HFF-Myc (cell line): ENCODE measurements at regions not wholly inside any gene's neighbourhood (a gene's known extent, or its start where the extent isn't known, plus 50 kb on each side); places are given as distances from the start of the nearest gene placed in this dataset.

Experiments
- DNase-seq: peaks from one replicate; pipeline ENCODE4 v3.0.0-alpha.2; 2011; ENCODE audit warnings: low read depth; ENCODE audit errors: extremely low read depth
- H3K4me3 ChIP-seq: replicated peaks from 2 replicates; pipeline ENCODE4 v1.5.1; 2011; ENCODE audit warnings: low read depth, mild to moderate bottlenecking, control low read depth, low read length
- TF ChIP-seq, protein P1 (sequence below): IDR thresholded peaks from 2 replicates; pipeline ENCODE4 v1.5.1; 2012; ENCODE audit warnings: mild to moderate bottlenecking, low read depth, low read length, control low read depth; ENCODE audit errors: missing control alignments

DNA sequence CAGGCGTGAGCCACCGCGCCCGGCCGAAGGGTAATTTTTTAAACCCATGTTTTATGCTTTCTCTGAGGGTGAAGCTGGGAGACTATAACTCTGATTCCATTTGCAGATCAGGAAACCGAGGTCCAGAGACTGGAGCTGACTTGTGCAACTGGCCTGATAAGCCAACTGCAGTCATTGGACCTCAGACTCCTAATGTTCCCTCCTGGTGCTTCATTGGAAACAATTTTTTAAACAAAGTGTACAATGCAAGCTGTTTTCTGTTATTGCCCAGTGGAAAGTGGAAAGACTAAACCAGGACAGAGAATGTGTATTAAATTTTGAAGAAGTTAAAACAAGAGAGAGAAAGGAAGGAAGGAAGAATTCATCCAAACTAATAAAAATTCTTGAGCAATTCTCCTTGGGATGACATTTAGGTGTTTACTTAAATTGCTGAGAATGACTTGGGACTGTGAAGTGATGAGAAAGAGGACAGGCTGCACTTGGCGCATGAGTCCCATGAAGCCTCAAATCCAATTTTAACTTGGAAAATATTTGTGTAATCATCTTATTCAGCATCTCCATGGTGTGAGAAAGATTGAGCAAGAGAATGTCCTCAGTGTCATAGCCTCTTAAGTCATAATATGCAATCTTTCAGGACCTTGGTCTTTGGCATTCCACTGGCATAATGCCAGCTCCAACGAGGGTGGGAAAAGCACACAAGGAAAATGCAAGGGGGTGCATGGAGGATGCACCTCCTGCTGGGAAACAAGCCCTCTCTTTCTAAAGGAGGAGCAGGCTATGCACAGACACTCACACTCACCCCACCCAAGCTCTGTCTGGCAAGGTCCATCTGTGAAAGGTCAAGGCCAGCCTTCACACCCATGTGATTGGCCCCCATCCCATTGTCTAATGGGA lies 342.0 kb downstream of the SIPA1L2 start:
- H3K4me3 ChIP-seq = no peak overlapping the region
- DNase-seq = no peak
- TF ChIP-seq, protein P1, sequence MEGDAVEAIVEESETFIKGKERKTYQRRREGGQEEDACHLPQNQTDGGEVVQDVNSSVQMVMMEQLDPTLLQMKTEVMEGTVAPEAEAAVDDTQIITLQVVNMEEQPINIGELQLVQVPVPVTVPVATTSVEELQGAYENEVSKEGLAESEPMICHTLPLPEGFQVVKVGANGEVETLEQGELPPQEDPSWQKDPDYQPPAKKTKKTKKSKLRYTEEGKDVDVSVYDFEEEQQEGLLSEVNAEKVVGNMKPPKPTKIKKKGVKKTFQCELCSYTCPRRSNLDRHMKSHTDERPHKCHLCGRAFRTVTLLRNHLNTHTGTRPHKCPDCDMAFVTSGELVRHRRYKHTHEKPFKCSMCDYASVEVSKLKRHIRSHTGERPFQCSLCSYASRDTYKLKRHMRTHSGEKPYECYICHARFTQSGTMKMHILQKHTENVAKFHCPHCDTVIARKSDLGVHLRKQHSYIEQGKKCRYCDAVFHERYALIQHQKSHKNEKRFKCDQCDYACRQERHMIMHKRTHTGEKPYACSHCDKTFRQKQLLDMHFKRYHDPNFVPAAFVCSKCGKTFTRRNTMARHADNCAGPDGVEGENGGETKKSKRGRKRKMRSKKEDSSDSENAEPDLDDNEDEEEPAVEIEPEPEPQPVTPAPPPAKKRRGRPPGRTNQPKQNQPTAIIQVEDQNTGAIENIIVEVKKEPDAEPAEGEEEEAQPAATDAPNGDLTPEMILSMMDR = no peak

DNA sequence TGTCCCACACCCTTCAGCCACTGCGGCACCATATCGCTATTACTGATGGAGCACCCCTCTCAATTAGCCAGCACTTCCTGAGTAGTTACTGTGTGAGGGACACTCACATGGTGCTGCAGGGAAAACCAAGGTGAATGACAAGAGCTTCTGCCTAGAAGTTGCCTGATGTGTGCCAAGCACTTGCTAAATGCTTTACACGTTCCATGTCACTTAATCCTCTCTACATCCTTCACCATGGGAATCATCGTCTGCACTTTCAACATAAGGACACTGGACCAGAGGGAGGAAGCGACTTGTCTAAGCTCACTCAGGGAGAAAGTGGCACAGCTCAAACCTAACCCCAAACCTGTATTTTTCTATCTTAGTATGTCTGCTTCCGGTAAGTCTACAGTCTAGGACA lies 344.8 kb downstream of the SIPA1L2 start:
- H3K4me3 ChIP-seq = no peak overlapping the region
- TF ChIP-seq, protein P1 = no peak

DNA sequence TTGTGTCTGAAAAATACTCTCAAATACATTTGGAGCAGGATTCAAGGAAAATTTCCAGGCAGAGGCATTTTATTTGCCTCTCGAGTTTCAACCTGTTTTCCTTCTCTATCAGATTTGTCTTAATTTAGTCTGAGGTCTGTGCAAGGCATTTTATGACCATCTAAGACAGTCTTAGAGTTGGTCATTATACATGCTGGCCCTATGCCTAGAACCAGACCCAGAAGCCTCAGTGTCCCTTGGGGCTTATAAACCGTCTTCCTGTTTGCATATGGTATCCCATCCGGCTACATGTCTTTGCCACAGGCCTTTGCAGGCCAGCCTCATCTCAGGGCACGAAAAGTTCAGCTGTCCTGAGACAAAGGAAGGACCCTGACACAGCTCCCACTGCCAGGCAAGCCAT lies 346.1 kb downstream of the SIPA1L2 start:
- H3K4me3 ChIP-seq = no peak overlapping the region
- no peak for DNase-seq
- TF ChIP-seq, protein P1 = no peak

More for the DNA sequence above, 344.8 kb downstream of the SIPA1L2 start:
- no peak for DNase-seq

DNA sequence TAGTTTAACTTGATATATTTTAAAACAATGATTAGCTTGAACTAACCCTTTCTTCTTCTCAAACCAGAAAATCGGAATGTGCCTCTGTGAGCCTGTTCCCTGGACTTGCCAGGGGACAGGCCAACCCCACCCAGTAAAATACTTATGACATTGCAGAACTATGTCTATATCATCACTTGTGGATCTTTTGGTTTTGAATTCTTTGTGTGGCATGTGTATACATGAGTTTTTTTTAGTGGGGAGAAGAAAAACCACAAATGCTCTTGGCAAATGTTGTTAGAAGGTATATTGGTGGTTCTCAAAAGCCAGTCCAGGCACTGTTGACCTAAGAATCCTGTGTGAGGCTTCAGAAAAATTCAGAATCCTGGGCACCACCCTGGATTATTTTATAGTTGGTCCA lies 347.4 kb downstream of the SIPA1L2 start:
- no peak overlapping the region for H3K4me3 ChIP-seq
- TF ChIP-seq, protein P1 = no peak
- DNase-seq = no peak

DNA sequence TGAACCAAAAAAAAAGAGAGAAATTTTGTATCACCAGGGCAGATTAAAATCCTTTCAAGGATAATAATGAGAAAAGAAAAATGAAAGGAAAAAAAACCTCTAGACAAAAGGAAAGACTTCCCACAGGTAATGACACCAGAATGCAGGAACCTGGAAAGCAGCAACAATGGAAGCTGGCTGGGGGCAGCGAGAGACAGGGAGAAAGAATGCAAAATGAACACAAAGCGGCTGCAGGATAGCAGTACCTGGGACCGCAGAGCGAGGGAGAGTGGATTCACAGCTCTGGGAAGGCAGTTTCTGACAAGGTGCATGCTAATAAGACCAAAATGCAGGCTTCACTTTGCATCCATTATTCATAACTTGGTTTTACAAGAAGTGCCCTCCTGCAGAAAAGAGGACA lies 349.0 kb downstream of the SIPA1L2 start:
- no peak overlapping the region for H3K4me3 ChIP-seq
- DNase-seq = no peak
- TF ChIP-seq, protein P1 = no peak

DNA sequence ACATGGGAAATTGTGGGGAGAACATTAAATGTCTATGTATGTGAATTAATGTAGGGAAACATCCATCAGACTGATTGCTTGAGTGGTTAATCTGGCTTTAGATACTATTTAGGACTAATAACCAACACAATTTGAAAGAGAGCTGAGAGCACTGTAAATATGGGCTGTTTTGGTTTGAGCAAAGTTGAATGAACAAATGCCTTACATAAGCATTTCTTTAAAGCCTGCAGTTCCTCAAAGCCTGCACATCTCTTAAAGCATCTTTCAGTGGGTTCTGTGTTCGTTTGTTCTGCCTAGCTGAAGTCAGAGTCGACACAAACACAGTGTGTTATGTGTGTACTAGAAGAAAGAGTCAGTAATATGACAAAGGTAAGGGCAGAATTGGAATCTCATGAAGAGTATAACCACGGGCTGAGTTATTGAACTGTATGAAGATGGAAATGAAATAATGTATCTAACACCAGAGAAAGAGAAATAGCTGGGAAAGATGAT lies 350.0 kb downstream of the SIPA1L2 start:
- TF ChIP-seq, protein P1 = no peak
- H3K4me3 ChIP-seq = no peak overlapping the region
- no peak for DNase-seq
